ENCODE measurements at regions not wholly inside any gene's neighbourhood (a gene's known extent, or its start where the extent isn't known, plus 50 kb on each side); places are given as distances from the start of the nearest gene placed in this dataset.
"Not testable (repeated sequence)": the region's sequence is repeated elsewhere in the genome, so short reads cannot be mapped to it uniquely, and the experiment has no call there.

- no peak for DNase-seq (ENCODE audit: low read depth in 3 of 3)
Measured at GRCh38 chr2:18046017-18046416, 167.6 kb downstream of the KCNS3 start.

- no peak for DNase-seq (ENCODE audit: low read depth in 3 of 3)
Measured at GRCh38 chr2:18045230-18045629, 166.8 kb downstream of the KCNS3 start.

- DNase-seq (ENCODE audit: low read depth in 3 of 3): not testable (repeated sequence)
Measured at GRCh38 chr2:18017381-18017780, 138.9 kb downstream of the KCNS3 start.

GRCh38 chr2:18009891-18010290 is 131.4 kb downstream of the KCNS3 start:
- no peak for DNase-seq (ENCODE audit: low read depth in 3 of 3)

- DNase-seq (ENCODE audit: low read depth in 3 of 3): no peak
Measured at GRCh38 chr2:18005411-18005810, 126.9 kb downstream of the KCNS3 start.

- DNase-seq (ENCODE audit: low read depth in 3 of 3): no peak
Measured at GRCh38 chr2:18001671-18002070, 123.2 kb downstream of the KCNS3 start.

- DNase-seq (ENCODE audit: low read depth in 3 of 3): no peak
Measured at GRCh38 chr2:17996978-17997377, 118.5 kb downstream of the KCNS3 start.

GRCh38 chr2:17995593-17995992 is 117.1 kb downstream of the KCNS3 start:
- DNase-seq (ENCODE audit: low read depth in 3 of 3): no peak

Measured in stimulated activated CD4-positive, alpha-beta T cell treated with anti-CD3 and anti-CD28 coated beads, TNF-alpha, amount 100 ng/mL, for 24 hours (primary cell).